ENCODE measurements at regions not wholly inside any gene's neighbourhood (a gene's known extent, or its start where the extent isn't known, plus 50 kb on each side); places are given as distances from the start of the nearest gene placed in this dataset.

DNA sequence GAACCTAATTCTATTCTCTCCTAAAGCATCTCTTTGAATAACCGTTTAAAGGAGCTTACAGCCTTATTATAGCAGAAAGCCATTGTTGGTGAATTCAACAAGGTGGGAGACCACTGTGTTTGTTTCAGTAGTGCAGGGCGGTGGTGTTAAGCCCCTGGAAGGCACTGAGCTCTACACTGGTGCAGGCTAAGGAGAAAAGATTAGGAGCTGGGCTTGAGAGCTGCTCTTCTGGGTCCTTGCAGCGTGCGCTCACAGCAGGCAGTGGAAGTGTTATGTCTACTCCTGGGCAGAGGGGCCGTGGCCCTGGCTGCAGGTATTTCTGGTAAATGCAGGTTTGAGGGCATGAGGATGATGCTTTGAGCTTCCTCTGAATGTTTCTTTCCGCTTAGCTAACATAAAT, 361.2 kb downstream of the RNF144B start:
- DNase-seq (ENCODE audit: low read depth in 4 of 4, low spot score in 3 of 4) = no peak

DNA sequence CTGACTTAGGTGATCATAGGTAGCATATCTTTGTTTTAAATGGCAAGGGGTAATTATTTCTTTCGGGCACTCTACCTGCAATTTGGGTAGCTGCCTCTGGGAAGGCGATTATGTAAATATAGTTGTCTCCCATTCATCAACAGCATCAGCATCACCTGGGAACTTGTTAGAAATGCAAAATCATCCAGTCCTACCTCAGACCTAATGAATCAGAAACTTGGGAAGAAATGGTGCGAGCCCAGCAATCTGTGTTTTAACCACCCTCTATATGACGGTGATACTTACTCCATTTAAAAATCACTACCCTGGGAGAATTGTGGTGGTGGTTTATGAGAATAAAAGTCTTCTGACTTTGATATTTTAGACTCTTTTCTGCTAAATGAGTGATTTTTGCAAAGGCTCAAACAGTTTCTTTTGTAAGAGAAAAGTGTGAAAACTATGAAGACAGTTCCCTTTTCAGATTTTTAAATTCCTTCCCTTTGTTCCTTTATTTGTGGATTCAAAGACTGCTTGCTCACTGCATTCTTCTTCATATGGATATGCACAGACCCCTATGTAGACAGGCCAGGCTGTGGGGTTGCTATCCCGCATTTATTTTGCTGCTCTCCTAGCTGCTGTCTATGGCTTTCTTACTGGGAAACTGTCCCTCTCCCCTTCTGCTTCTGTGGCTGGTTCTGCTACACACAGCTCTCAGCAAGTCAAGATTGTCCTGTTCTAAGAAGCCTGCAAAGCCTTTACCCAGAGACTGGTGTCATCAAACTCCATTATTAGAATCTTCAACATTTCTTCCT, 365.3 kb downstream of the RNF144B start:
- DNase-seq (ENCODE audit: low read depth in 4 of 4, low spot score in 3 of 4) = no peak

DNA sequence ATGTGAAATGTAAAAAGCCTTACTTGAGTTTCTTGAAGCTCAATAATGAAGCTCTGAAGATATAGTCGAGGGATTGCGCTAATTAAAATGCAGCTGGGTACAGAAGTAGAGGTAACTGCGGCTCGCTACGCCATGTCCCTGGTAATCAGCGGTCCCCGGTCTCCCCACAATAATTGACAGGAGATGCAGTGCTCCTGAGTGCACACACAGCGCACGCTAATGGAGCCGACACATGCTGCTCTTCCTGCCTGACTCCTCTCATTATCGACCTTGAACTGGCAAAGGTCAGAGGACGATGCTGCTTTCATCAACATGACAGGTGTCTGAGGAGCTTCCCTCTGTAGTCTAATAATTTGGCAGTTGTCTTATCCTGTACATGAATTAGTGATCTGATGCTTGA, 365.9 kb downstream of the RNF144B start:
- no peak for DNase-seq (ENCODE audit: low read depth in 4 of 4, low spot score in 3 of 4)

DNA sequence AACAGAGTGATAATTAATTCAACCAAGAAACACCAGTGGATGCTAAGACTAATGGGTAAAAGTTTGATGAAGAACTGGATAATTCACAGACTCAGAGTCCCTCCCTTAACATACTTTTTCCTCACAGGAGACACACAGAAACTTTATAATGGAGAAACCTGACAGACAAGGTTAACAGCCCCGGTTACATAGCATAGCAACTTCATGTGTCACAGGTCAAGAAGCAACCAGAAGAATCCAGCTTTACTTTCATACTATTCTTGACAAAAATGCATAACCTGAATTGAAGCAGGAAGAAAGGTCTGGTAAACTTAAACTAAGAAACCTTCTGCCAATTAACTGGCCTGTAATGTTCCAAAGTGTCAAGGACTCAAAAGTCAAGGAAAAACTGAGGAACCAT, 375.9 kb downstream of the RNF144B start:
- no peak for DNase-seq (ENCODE audit: low read depth in 4 of 4, low spot score in 3 of 4)

- DNase-seq (ENCODE audit: low read depth in 4 of 4, low spot score in 3 of 4) = no peak
These were observed 397.6 kb downstream of the RNF144B start for GRCh38 chr6:18784794-18785193.

DNA sequence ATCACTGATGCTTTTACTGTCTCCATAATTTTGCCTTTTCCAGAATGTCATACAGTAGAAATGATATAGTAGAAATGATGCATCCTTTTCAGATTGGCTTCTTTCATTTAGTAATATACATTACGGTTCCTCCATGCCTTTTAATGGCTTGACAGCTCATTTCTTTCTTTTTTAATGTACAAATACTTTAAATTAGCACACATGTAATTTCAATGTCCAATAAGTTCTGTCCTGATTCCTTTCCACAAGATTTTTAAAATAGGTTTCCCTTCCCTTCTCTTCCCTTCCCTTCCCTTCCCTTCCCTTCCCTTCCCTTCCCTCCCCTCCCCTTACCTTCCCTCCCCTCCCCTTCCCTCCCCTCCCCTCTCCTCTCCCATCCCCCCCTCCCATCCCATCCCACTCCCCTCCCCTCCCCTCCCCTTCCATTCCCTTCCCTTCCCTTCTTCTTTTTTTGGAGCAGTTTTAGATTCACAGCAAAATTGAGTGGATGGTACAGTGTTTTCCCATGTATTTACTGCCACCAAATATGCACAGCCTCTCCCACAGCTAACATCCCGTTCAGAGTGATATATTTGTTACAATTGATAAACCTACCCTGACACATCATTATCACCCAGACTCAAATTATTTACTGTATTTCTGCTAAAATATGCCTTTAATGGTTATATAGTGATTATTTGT, 398.8 kb downstream of the RNF144B start:
- DNase-seq (ENCODE audit: low read depth in 4 of 4, low spot score in 3 of 4) = no peak

DNA sequence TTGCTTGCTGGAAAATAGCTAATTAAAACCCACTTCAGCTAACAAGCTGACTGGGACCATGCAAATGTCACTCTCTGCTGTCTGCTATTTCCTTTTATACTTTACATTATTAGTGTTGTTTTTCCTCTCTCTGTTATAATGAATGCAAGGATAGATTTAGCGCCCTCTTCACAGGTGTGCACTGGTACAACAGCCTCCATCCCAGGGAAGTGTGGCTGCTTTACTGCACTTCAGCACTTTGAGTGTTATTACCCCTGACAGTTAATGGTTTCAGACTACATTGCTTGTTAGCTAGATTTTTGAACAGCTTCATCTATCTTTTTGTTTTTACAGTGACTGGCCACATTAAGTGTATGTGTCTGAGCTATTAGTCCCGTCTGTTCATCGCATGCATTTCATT, 405.7 kb downstream of the RNF144B start:
- no peak for DNase-seq (ENCODE audit: low read depth in 4 of 4, low spot score in 3 of 4)

DNA sequence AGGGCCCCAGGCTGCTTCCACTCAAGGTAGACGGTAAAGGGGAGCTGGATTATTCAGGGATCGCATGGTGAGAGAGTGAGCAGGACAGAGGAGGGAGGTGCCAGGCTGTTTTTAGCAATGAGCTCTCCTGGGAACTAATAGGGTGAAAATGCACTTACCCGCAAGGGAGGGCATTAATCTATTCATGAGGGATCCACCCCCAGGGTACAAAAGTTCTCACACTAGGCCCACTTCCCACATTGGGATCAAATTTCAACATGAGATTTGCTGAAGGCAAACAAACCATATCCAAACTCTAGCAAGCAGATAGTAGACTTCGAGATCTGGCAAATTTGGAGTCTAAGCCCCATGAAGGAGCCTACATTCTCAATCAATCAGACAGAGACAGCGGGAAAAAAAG, 408.6 kb downstream of the RNF144B start:
- DNase-seq (ENCODE audit: low read depth in 4 of 4, low spot score in 3 of 4) = no peak

GRCh38 chr6:18820725-18821124, 433.6 kb downstream of the RNF144B start:
- no peak for DNase-seq (ENCODE audit: low read depth in 4 of 4, low spot score in 3 of 4)

GRCh38 chr6:18823782-18824386, 436.7 kb downstream of the RNF144B start:
- no peak for DNase-seq (ENCODE audit: low read depth in 4 of 4, low spot score in 3 of 4)

- no peak for DNase-seq (ENCODE audit: low read depth in 4 of 4, low spot score in 3 of 4)
These were observed 442.2 kb downstream of the RNF144B start for GRCh38 chr6:18829272-18829870.

GRCh38 chr6:18835976-18836375, 448.8 kb downstream of the RNF144B start:
- no peak for DNase-seq (ENCODE audit: low read depth in 4 of 4, low spot score in 3 of 4)

- DNase-seq (ENCODE audit: low read depth in 4 of 4, low spot score in 3 of 4) = no peak
These were observed 449.9 kb downstream of the RNF144B start for GRCh38 chr6:18837013-18837412.

GRCh38 chr6:18842534-18842933, 455.4 kb downstream of the RNF144B start:
- no peak for DNase-seq (ENCODE audit: low read depth in 4 of 4, low spot score in 3 of 4)

DNA sequence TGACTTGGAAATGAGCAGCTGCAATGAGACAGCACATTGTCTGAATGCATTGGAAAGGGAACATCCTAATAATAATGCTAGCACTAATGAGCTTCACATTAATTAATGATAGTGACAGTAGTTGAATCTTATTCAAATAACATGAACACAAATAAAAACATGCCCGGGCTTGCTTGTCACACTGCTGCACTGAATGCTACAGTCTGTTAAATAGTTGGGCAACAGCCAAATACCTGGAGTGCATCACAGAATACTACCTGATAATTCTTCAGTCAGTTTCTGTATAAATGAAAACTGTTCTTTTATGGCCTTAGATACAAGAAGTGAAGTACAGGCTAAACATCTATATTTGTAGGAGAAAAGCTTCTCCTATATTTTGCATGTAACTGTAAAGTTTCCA, 458.7 kb downstream of the RNF144B start:
- DNase-seq (ENCODE audit: low read depth in 4 of 4, low spot score in 3 of 4) = no peak

DNA sequence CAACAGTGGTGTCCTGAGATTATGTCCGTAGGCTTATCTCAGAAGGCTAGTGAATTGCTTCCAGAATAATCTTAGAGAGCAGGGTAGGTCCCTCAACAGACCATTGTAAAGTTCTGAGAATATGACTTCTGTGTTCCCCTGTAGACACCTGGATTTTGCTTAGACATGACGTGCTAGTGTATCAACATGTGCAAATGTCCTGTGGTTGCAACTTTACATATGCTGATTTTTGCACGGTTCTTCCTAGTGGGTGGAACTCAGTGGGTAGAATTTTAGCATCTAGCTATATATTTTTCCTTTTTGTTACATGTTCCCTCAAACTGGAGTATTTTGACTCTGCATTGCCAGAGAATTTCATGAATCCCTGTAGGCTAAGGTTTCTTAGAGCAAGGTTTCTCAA, 459.2 kb downstream of the RNF144B start:
- no peak for DNase-seq (ENCODE audit: low read depth in 4 of 4, low spot score in 3 of 4)

DNA sequence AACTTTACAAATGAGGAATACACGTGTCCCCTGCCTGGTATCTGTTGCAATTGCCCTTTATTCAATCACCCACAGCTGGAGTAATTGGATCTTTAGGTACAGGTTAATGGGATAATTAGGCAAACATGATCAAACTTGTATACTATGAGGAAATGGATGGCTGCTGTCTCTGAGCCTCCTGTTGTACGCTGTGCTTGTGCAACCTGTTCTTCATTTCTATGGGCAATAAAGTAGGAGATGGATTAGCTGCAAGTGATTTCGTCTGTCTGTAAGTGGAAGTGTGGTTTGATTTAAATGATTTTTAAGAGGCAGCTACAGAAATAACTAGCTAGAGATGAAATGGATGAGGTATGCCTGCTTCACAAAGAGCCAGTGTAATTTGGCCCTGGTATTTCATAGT, 474.1 kb downstream of the RNF144B start:
- DNase-seq (ENCODE audit: low read depth in 4 of 4, low spot score in 3 of 4) = no peak

GRCh38 chr6:18883268-18883667, 496.1 kb downstream of the RNF144B start:
- DNase-seq (ENCODE audit: low read depth in 4 of 4, low spot score in 3 of 4) = no peak

DNA sequence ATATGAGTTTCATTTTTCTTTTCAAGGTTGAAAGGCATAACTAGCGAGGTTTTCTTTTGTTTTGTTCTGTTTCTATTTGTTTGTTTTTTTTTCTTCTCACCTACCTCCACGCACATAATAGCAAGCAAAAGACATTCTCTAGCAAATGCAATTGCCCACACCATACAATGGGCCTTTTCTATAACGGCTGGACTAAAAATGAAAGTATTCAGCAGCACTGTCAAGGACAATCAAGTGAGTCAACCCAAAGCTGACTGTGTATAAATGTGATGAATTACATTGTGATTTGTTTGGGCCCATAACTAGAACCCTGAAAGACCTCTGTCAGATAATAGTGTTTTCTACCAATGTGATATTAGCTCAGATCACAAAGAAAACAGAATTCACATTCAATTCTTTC, 496.7 kb downstream of the RNF144B start:
- DNase-seq (ENCODE audit: low read depth in 4 of 4, low spot score in 3 of 4) = no peak

GRCh38 chr6:18893540-18894269, 506.6 kb downstream of the RNF144B start:
- no peak for DNase-seq (ENCODE audit: low read depth in 4 of 4, low spot score in 3 of 4)

GRCh38 chr6:18897350-18897749, 510.2 kb downstream of the RNF144B start:
- no peak for DNase-seq (ENCODE audit: low read depth in 4 of 4, low spot score in 3 of 4)

All from right renal pelvis (tissue), 4 donors.